ENCODE measurements at regions not wholly inside any gene's neighbourhood (a gene's known extent, or its start where the extent isn't known, plus 50 kb on each side); places are given as distances from the start of the nearest gene placed in this dataset.
A peak's percentile ranks its signal among the peaks of the same experiment; 100 is the strongest.

DNA sequence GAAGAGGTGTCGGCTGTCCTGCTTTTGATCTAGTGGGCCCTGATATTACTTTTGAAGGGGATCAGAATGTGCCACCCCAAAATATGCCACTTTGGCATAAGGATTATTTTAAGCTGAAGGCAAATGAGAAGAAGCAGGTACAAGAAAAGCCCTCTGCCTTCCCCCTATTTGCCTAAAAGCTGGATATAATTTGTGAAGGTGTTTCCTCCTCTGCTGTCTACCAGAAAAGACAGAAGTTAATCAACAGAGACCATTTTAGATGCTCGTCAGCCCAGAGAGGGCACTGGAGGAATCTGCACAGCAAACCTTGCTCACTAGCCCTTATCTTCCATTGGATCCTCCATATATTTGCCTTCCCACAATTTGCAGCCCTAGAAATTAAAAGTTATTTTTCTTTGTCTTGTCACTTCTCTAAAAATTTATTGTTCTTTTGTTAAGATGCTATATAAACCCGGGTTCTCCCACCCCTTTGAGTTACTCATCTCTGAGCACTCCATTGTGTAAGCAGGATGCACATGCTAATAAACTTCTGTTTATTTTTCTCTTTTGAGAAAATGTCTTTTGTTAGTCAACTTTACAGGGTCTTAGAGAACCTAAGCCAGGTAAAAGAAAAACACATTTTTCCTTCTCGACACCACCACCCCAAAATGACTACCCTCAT is 163.2 kb upstream of the SLC1A4 start:
- TF ChIP-seq POLR2A (IDR thresholded peaks at IDR 0.05; ENCODE audit: extremely low read depth, insufficient read length) (no peak), MYC (IDR thresholded peaks at IDR 0.05; ENCODE audit: low read depth, low read length) (no peak)
- TF ChIP-seq, protein P1, sequence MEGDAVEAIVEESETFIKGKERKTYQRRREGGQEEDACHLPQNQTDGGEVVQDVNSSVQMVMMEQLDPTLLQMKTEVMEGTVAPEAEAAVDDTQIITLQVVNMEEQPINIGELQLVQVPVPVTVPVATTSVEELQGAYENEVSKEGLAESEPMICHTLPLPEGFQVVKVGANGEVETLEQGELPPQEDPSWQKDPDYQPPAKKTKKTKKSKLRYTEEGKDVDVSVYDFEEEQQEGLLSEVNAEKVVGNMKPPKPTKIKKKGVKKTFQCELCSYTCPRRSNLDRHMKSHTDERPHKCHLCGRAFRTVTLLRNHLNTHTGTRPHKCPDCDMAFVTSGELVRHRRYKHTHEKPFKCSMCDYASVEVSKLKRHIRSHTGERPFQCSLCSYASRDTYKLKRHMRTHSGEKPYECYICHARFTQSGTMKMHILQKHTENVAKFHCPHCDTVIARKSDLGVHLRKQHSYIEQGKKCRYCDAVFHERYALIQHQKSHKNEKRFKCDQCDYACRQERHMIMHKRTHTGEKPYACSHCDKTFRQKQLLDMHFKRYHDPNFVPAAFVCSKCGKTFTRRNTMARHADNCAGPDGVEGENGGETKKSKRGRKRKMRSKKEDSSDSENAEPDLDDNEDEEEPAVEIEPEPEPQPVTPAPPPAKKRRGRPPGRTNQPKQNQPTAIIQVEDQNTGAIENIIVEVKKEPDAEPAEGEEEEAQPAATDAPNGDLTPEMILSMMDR (IDR thresholded peaks at IDR 0.05; ENCODE audit: low read depth, low read length), result no peak
- TF ChIP-seq, protein P2, sequence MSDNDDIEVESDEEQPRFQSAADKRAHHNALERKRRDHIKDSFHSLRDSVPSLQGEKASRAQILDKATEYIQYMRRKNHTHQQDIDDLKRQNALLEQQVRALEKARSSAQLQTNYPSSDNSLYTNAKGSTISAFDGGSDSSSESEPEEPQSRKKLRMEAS (IDR thresholded peaks at IDR 0.05; ENCODE audit: low read depth, low read length), result no peak
- DNase-seq (ENCODE audit: low read depth), result peak; percentile 34
- H3K4me3 ChIP-seq (ENCODE audit: low read depth, low read length), result no peak overlapping the region

DNA sequence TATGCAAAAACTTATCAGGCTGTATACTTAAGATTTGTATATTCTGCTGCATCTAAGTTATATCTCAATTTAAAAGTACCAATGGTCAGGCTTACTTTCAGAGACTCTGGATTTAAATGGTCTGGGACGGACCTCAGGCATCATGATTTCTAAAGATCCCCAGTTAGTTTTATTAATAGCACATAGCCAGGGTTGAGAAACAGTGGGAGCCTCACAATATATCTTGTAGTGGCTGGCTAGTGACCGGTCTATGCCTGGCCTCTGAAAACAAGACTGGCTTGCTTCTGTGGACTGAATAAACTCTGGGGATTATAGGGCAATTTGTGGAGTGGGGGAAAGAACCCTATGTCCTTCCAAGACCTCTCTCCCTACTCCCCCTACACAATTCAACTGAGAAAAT is 162.5 kb upstream of the SLC1A4 start:
- no peak for TF ChIP-seq POLR2A (IDR thresholded peaks at IDR 0.05; ENCODE audit: extremely low read depth, insufficient read length)
- TF ChIP-seq MYC (IDR thresholded peaks at IDR 0.05; ENCODE audit: low read depth, low read length), result no peak
- no peak overlapping the region for H3K4me3 ChIP-seq (ENCODE audit: low read depth, low read length)
- no peak for DNase-seq (ENCODE audit: low read depth)

DNA sequence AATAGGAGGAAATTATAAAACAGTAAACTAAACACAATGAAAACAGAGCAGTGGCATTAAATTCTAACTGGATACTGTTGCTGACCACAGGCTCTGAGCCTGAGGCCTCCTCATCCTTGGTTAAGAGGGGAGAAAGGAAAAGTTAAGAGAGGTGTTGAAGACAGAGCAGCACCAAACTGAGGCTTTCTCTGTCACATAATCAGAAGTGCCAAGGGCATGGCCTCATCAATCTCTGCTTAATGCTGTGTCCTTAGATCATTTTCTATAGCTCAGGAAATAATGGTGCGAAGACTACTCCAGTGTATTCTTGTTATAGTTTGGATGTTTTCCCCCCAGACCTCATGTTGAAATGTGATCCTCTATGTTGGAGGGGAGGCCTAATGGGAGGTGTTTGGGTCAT is 160.9 kb upstream of the SLC1A4 start:
- DNase-seq (ENCODE audit: low read depth), result no peak
- TF ChIP-seq, protein P2 (IDR thresholded peaks at IDR 0.05; ENCODE audit: low read depth, low read length), result no peak
- TF ChIP-seq, protein P1 (IDR thresholded peaks at IDR 0.05; ENCODE audit: low read depth, low read length), result no peak
- no peak for TF ChIP-seq POLR2A (IDR thresholded peaks at IDR 0.05; ENCODE audit: extremely low read depth, insufficient read length)
- TF ChIP-seq MYC (IDR thresholded peaks at IDR 0.05; ENCODE audit: low read depth, low read length), result no peak
- no peak overlapping the region for H3K4me3 ChIP-seq (ENCODE audit: low read depth, low read length)

DNA sequence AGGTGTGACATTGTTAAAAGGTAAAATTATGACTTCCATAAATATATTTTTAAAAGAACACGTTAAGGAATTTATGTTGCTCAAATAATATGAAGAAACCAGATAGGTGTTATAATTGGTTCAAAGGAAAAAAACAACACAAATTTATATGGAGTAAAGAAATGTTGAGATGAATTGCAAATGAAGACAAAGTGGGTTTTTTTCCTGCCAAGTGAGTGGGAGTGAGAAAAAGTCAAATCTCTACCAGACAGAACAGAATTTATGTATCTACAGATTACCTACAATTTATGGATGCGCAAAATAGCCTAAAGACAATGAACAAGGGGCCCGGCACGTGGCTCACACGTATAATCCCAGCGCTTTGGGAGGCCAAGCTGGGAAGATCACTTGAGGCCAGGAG is 159.7 kb upstream of the SLC1A4 start:
- TF ChIP-seq, protein P2 (IDR thresholded peaks at IDR 0.05; ENCODE audit: low read depth, low read length), result no peak
- TF ChIP-seq MYC (IDR thresholded peaks at IDR 0.05; ENCODE audit: low read depth, low read length) (no peak), POLR2A (IDR thresholded peaks at IDR 0.05; ENCODE audit: extremely low read depth, insufficient read length) (no peak)
- TF ChIP-seq, protein P1 (IDR thresholded peaks at IDR 0.05; ENCODE audit: low read depth, low read length), result no peak
- no peak for DNase-seq (ENCODE audit: low read depth)
- H3K4me3 ChIP-seq (ENCODE audit: low read depth, low read length), result no peak overlapping the region

DNA sequence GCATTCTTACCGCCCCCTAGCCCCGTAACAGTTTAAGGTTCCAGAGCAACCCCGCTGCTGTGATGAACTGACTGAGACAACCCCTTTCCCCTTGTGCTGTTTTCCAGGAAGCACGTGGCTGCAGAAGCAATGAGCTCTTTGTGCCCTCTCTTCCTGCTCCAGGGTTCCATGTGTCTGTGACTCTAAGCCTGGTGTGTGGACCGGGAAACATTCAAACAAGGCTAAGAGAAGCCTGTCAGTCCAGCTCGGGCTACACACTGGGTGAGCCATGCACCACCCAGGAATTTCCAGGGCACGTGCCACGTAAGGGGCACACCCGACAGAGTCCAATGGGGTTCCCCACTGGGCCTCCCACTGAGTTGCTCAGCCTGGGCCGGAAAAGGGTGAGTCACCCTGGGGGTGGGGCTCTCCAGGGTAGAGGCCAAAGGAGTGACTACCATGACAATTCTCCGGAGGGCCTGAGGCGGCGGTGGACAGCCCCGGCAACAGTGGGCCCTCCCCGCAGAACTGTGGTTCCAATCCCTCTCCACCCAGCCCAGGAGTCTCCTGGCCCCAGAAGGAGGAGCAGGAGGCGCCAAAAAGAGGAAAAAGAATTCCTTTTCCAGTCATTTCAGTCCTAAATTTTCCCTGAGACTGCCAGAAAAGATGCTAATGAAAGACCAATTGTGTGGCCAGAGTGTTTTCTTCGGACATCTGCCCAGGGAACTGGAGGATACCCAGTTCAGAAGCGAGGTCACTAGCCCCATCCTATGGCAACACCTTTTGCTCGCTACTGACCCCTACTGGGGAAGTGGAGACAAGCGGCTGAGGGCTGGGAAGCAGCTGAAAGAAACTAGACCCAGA is 157.8 kb upstream of the SLC1A4 start:
- peak; percentile 98 for DNase-seq (ENCODE audit: low read depth)
- TF ChIP-seq MYC (IDR thresholded peaks at IDR 0.05; ENCODE audit: low read depth, low read length), result peak; percentile 95
- TF ChIP-seq, protein P1 (IDR thresholded peaks at IDR 0.05; ENCODE audit: low read depth, low read length), result peak; percentile 96
- TF ChIP-seq, protein P2 (IDR thresholded peaks at IDR 0.05; ENCODE audit: low read depth, low read length), result peak; percentile 95
- peak; percentile 30 for TF ChIP-seq POLR2A (IDR thresholded peaks at IDR 0.05; ENCODE audit: extremely low read depth, insufficient read length)
- H3K4me3 ChIP-seq (ENCODE audit: low read depth, low read length), result peak overlapping the region; percentile 12

DNA sequence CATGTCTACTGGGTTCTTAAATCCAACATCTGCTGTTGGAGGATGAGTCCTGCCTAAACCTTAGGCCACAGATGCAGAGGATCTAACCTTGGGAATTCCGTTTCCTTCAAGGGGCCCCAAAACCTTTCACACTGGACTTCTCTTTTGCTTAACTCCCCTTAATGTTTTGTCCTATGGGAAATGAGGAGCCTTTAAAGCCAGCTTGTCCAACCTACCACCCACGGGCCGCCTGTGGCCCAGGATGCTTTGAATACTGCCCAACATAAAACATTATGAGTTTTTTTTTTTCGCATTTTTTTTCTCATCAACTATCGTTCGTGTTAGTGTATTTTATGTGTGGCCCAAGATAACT is 157.2 kb upstream of the SLC1A4 start:
- TF ChIP-seq POLR2A (IDR thresholded peaks at IDR 0.05; ENCODE audit: extremely low read depth, insufficient read length) (no peak), MYC (IDR thresholded peaks at IDR 0.05; ENCODE audit: low read depth, low read length) (no peak)
- TF ChIP-seq, protein P2 (IDR thresholded peaks at IDR 0.05; ENCODE audit: low read depth, low read length), result no peak
- TF ChIP-seq, protein P1 (IDR thresholded peaks at IDR 0.05; ENCODE audit: low read depth, low read length), result no peak
- no peak overlapping the region for H3K4me3 ChIP-seq (ENCODE audit: low read depth, low read length)

More for the DNA sequence above, 157.2 kb upstream of the SLC1A4 start:
- no peak for DNase-seq (ENCODE audit: low read depth)

All from NB4 (cell line).